ENCODE measurements at regions not wholly inside any gene's neighbourhood (a gene's known extent, or its start where the extent isn't known, plus 50 kb on each side); places are given as distances from the start of the nearest gene placed in this dataset.

GRCh38 chr3:181581656-181582055, 130.1 kb upstream of the SOX2 start:
- ChIA-PET CTCF (no interaction called here), POLR2A (ENCODE audit: unreplicated experiment) (no interaction called here)
- DNase-seq: no peak
- H3K4me3 ChIP-seq (ENCODE audit: low read length): no peak overlapping the region
- no peak for TF ChIP-seq CTCF (conservative IDR thresholded peaks at IDR 0.05; ENCODE audit: low read depth, low read length)
- no peak for TF ChIP-seq EZH2 (IDR thresholded peaks at IDR 0.05; ENCODE audit: low read length, unreplicated experiment)
- TF ChIP-seq EZH2phosphoT487 (IDR thresholded peaks at IDR 0.05; ENCODE audit: borderline replicate concordance, low read length): no peak
- H3K27ac ChIP-seq (ENCODE audit: low read length): no peak overlapping the region
- no peaks in the 10 kb centered on the region for H3K79me2 ChIP-seq (ENCODE audit: low read length)
- peaks cover 9% of the 10 kb centered on the region for H3K27me3 ChIP-seq (ENCODE audit: low read length)
- H3K4me1 ChIP-seq (ENCODE audit: insufficient read depth, low read length): no peaks in the 10 kb centered on the region
- no peaks in the 10 kb centered on the region for H3K36me3 ChIP-seq (ENCODE audit: low read depth, low read length)
- ATAC-seq: no peak
- BruUV-seq (replicated peaks): no TSS peak
- H3K9ac ChIP-seq (ENCODE audit: low read length): no peak overlapping the region
- no peak overlapping the region for H3K4me2 ChIP-seq (ENCODE audit: low read length)
- no peak overlapping the region for H2AFZ ChIP-seq (ENCODE audit: low read length)
- intact Hi-C loops (cut with micrococcal nuclease): no loop called here
- no peaks in the 10 kb centered on the region for H3F3A ChIP-seq (ENCODE audit: low read length, unreplicated experiment)
- H4K20me1 ChIP-seq (ENCODE audit: low read length): no peaks in the 10 kb centered on the region
- no peaks in the 10 kb centered on the region for H3K9me2 ChIP-seq (replicated peaks; ENCODE audit: low read length)
- H3K9me3 ChIP-seq (ENCODE audit: low read length): no peaks in the 10 kb centered on the region

- H3K9me2 ChIP-seq (replicated peaks; ENCODE audit: low read length): no peaks in the 10 kb centered on the region
- POLR2A ChIA-PET (ENCODE audit: unreplicated experiment): no interaction called here
- intact Hi-C loops (cut with micrococcal nuclease): no loop called here
- H3K36me3 ChIP-seq (ENCODE audit: low read depth, low read length): no peaks in the 10 kb centered on the region
- no peak for ATAC-seq
- no peak overlapping the region for H2AFZ ChIP-seq (ENCODE audit: low read length)
- no peak overlapping the region for H3K4me3 ChIP-seq (ENCODE audit: low read length)
- BruUV-seq (replicated peaks): no TSS peak
- H3K4me1 ChIP-seq (ENCODE audit: insufficient read depth, low read length): no peaks in the 10 kb centered on the region
- no peak for DNase-seq
- CTCF ChIA-PET: no interaction called here
- peaks cover 20% of the 10 kb centered on the region for H3K27me3 ChIP-seq (ENCODE audit: low read length)
- H3K27ac ChIP-seq (ENCODE audit: low read length): no peak overlapping the region
- H3F3A ChIP-seq (ENCODE audit: low read length, unreplicated experiment): no peaks in the 10 kb centered on the region
- no peaks in the 10 kb centered on the region for H3K9me3 ChIP-seq (ENCODE audit: low read length)
- no peaks in the 10 kb centered on the region for H3K79me2 ChIP-seq (ENCODE audit: low read length)
- no peak overlapping the region for H3K4me2 ChIP-seq (ENCODE audit: low read length)
- no peak overlapping the region for H3K9ac ChIP-seq (ENCODE audit: low read length)
- no peak for TF ChIP-seq EZH2phosphoT487 (IDR thresholded peaks at IDR 0.05; ENCODE audit: borderline replicate concordance, low read length)
- TF ChIP-seq CTCF (conservative IDR thresholded peaks at IDR 0.05; ENCODE audit: low read depth, low read length): no peak
- no peak for TF ChIP-seq EZH2 (IDR thresholded peaks at IDR 0.05; ENCODE audit: low read length, unreplicated experiment)
- H4K20me1 ChIP-seq (ENCODE audit: low read length): no peaks in the 10 kb centered on the region
Observed at GRCh38 chr3:181578743-181579142, 133.0 kb upstream of the SOX2 start.

- POLR2A ChIA-PET (ENCODE audit: unreplicated experiment): no interaction called here
Observed at GRCh38 chr3:181572432-181572831, 139.3 kb upstream of the SOX2 start.

More at GRCh38 chr3:181572432-181572831, 139.3 kb upstream of the SOX2 start:
- DNase-seq (no peak), ATAC-seq (no peak)
- BruUV-seq (replicated peaks): no TSS peak
- H3K9ac ChIP-seq (ENCODE audit: low read length): no peak overlapping the region
- intact Hi-C loops (cut with micrococcal nuclease): no loop called here
- no peaks in the 10 kb centered on the region for H3K36me3 ChIP-seq (ENCODE audit: low read depth, low read length)
- TF ChIP-seq EZH2 (IDR thresholded peaks at IDR 0.05; ENCODE audit: low read length, unreplicated experiment) (no peak), CTCF (conservative IDR thresholded peaks at IDR 0.05; ENCODE audit: low read depth, low read length) (no peak), EZH2phosphoT487 (IDR thresholded peaks at IDR 0.05; ENCODE audit: borderline replicate concordance, low read length) (no peak)
- no peaks in the 10 kb centered on the region for H3K9me3 ChIP-seq (ENCODE audit: low read length)
- no peaks in the 10 kb centered on the region for H3K79me2 ChIP-seq (ENCODE audit: low read length)
- H3K4me1 ChIP-seq (ENCODE audit: insufficient read depth, low read length): no peaks in the 10 kb centered on the region
- H3K4me3 ChIP-seq (ENCODE audit: low read length): no peak overlapping the region
- H2AFZ ChIP-seq (ENCODE audit: low read length): no peak overlapping the region
- H3K27ac ChIP-seq (ENCODE audit: low read length): no peak overlapping the region
- H3K27me3 ChIP-seq (ENCODE audit: low read length): peaks cover 38% of the 10 kb centered on the region
- no peaks in the 10 kb centered on the region for H4K20me1 ChIP-seq (ENCODE audit: low read length)
- no peak overlapping the region for H3K4me2 ChIP-seq (ENCODE audit: low read length)
- H3K9me2 ChIP-seq (replicated peaks; ENCODE audit: low read length): no peaks in the 10 kb centered on the region
- CTCF ChIA-PET: no interaction called here
- no peaks in the 10 kb centered on the region for H3F3A ChIP-seq (ENCODE audit: low read length, unreplicated experiment)
